Heart right ventricle (tissue), 16 donors: ENCODE measurements at regions not wholly inside any gene's neighbourhood (a gene's known extent, or its start where the extent isn't known, plus 50 kb on each side); places are given as distances from the start of the nearest gene placed in this dataset.

Source experiments
- ATAC-seq, 8 donors: fragments of 200-7000 bp; cut with Tn5 transposase; one replicate each; pipeline ENCODE4 v1.9.1; 2020; ENCODE audit warnings: mild to moderate bottlenecking in 8 of 8, moderate library complexity in 8 of 8, moderate number of reproducible peaks in 1 of 8
- DNase-seq, 2 donors: peaks; one replicate each; pipeline ENCODE4 v3.0.0-alpha.2; 2020
- H3K27ac ChIP-seq, 10 donors: fragments of 200-600 bp; sonication (generic) in 2 of 10; one replicate each; pipeline versions ENCODE4 v1.5.0 to v1.8.0; 2020 to 2022; ENCODE audit warnings: mild to moderate bottlenecking in 3 of 10
- H3K27me3 ChIP-seq, 7 donors: fragments of 200-600 bp; one replicate each; pipeline ENCODE4 v1.8.0; 2021 to 2022; ENCODE audit warnings: mild to moderate bottlenecking in 2 of 7
- H3K36me3 ChIP-seq, 9 donors: fragments of 200-600 bp; sonication (generic) in 1 of 9; one replicate each; pipeline versions ENCODE4 v1.5.0 to v1.8.0; 2020 to 2022; ENCODE audit warnings: mild to moderate bottlenecking in 2 of 9
- H3K4me1 ChIP-seq, 9 donors: fragments of 200-600 bp; sonication (generic) in 1 of 9; one replicate each; pipeline versions ENCODE4 v1.5.0 to v1.8.0; 2020 to 2022; ENCODE audit warnings: mild to moderate bottlenecking in 4 of 9
- H3K4me3 ChIP-seq, 10 donors: fragments of 200-600 bp; sonication (generic) in 2 of 10; one replicate each; pipeline versions ENCODE4 v1.5.0 to v1.8.0; 2020 to 2022; ENCODE audit warnings: mild to moderate bottlenecking in 7 of 10, moderate library complexity in 2 of 10
- H3K9me3 ChIP-seq, 11 donors: fragments of 200-600 bp in 10 of 11; sonication (generic) in 2 of 11; one replicate each; pipeline versions ENCODE4 v1.5.0 to v1.8.0; 2013 to 2022; ENCODE audit warnings: mild to moderate bottlenecking in 2 of 11, control low read depth in 1 of 11, moderate library complexity in 1 of 11
- WGBS, 2 donors: extraction: QIAGEN DNeasy Blood & Tissue Kit; methylation state at CpG; one replicate each; pipeline ENCODE4 v1.1.7; 2013; ENCODE audit warnings: inconsistent platforms in 1 of 2; 5-methylcytosine and 5-hydroxymethylcytosine counted together
- intact Hi-C, 10 donors: fragments of 100-400 bp; cut with DNase I; formaldehyde crosslinking; loops; one replicate each; pipeline versions ENCODE4 v1.11.1 to v1.14.2; 2022
- TF ChIP-seq, protein P1 (sequence below), 9 donors: fragments of 200-600 bp; sonication (generic) in 2 of 9; IDR thresholded peaks; one replicate each; pipeline versions ENCODE4 v1.5.0 to v1.8.0; 2021 to 2022; ENCODE audit warnings: antibody characterized with exemption in 9 of 9, mild to moderate bottlenecking in 5 of 9, moderate library complexity in 1 of 9
- donor health status: Arrhythmogenic right ventricular cardiomyopathy.
- donor health status: ischemic (EF 13 %, LVEDD 7.1; RV severe dilation, severe dysfunction).
- donor health status: healthy with polysubstance abuse.
- donor health status: DM: no; HTN: yes; CAD: no.
- donor health status: DM: no; HTN: no; CAD: no.
- donor health status: ischemic (EF 25% LVEDD 6.9; RV normal size, moderate dysfunction).
- donor health status: ischemic (EF 25% LVEDD 5.7; RV mildly dilated, moderate dysfunction).
- donor health status: healthy.
- donor health status: DM: yes; HTN: yes; CAD: no.
- donor health status: Ischemic cardiomyopathy.
- donor health status: ischemic (EF 35%, LVEDD 5.7; RV mildly dilated, moderate dysfunction).
- donor health status: nonischemic (EF 11% LVEDD 7.7; RV severe dilation, severe dysfunction).
- donor health status: DM: yes; HTN: yes; CAD: no.
- donor health status: PGD.
- donor health status: ischemic (EF 29% LVEDD 5.4; RV normal size, mild dysfunction).
- donor health status: nonischemic (EF 23%, LVEDD 6.1; RV moderate dilation, normal function).

GRCh38 chr2:128545829-128546228 lies 227.2 kb upstream of the HS6ST1 start:
- DNase-seq (no peak), ATAC-seq (no peak)
- 96 to 97% methylated on average over 7 of the region's 7 CpGs for WGBS, 2 donors
- no peaks in the 10 kb centered on the region for H3K9me3 ChIP-seq
- no peaks in the 10 kb centered on the region for H3K27me3 ChIP-seq
- no peaks in the 10 kb centered on the region for H3K36me3 ChIP-seq
- peaks cover 0 to 3% (median 0%) of the 10 kb centered on the region in 9 donors for H3K4me1 ChIP-seq
- TF ChIP-seq, protein P1, sequence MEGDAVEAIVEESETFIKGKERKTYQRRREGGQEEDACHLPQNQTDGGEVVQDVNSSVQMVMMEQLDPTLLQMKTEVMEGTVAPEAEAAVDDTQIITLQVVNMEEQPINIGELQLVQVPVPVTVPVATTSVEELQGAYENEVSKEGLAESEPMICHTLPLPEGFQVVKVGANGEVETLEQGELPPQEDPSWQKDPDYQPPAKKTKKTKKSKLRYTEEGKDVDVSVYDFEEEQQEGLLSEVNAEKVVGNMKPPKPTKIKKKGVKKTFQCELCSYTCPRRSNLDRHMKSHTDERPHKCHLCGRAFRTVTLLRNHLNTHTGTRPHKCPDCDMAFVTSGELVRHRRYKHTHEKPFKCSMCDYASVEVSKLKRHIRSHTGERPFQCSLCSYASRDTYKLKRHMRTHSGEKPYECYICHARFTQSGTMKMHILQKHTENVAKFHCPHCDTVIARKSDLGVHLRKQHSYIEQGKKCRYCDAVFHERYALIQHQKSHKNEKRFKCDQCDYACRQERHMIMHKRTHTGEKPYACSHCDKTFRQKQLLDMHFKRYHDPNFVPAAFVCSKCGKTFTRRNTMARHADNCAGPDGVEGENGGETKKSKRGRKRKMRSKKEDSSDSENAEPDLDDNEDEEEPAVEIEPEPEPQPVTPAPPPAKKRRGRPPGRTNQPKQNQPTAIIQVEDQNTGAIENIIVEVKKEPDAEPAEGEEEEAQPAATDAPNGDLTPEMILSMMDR (IDR thresholded peaks at IDR 0.05) = no peak
- H3K4me3 ChIP-seq = no peak overlapping the region
- no peak overlapping the region for H3K27ac ChIP-seq
- intact Hi-C loops = no loop called here

- no peak overlapping the region for H3K27ac ChIP-seq
- no peaks in the 10 kb centered on the region for H3K27me3 ChIP-seq
- no peak overlapping the region for H3K4me3 ChIP-seq
- WGBS, 2 donors = 69 to 74% methylated on average over 3 of the region's 3 CpGs
- TF ChIP-seq, protein P1 (IDR thresholded peaks at IDR 0.05) = no peak
- H3K4me1 ChIP-seq = peaks cover 0 to 7% (median 0%) of the 10 kb centered on the region in 9 donors
- no peak for DNase-seq
- intact Hi-C loops = no loop called here
- no peak for ATAC-seq
- H3K9me3 ChIP-seq = no peaks in the 10 kb centered on the region
- no peaks in the 10 kb centered on the region for H3K36me3 ChIP-seq
These were observed 229.0 kb upstream of the HS6ST1 start for GRCh38 chr2:128547667-128548066.

GRCh38 chr2:128548461-128548891 lies 229.8 kb upstream of the HS6ST1 start:
- DNase-seq = no peak
- no peaks in the 10 kb centered on the region for H3K27me3 ChIP-seq
- peaks cover 0 to 11% (median 0%) of the 10 kb centered on the region in 9 donors for H3K4me1 ChIP-seq
- intact Hi-C loops = no loop called here
- TF ChIP-seq, protein P1 (IDR thresholded peaks at IDR 0.05) = no peak
- H3K36me3 ChIP-seq = no peaks in the 10 kb centered on the region
- 93 to 96% methylated on average over 9 of the region's 9 CpGs for WGBS, 2 donors
- no peak overlapping the region for H3K27ac ChIP-seq
- H3K4me3 ChIP-seq = no peak overlapping the region
- ATAC-seq = no peak
- H3K9me3 ChIP-seq = no peaks in the 10 kb centered on the region

DNA sequence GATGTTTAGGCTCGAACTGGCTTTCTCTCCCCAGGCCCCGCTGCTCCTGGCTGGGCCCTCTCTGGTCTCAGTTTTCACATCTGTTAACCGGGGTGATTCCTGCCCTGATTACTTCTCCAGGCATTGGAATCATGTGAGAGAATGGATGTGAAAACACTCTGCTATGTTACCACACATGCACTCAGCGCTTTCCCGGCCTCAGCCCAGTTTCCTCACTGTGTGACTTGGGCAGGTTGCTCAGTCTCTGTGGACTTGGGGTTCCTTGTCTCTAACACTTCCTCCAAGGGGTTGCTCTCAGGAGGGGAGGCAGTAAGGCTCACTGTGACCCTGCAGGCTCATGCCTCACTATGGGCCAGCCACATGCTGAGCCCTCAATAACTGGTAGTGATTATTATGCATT lies 230.4 kb upstream of the HS6ST1 start:
- Histone ChIP-seq H3K9me3 (no peaks in the 10 kb centered on the region), H3K36me3 (no peaks in the 10 kb centered on the region), H3K27me3 (no peaks in the 10 kb centered on the region), H3K27ac (no peak overlapping the region), H3K4me3 (no peak overlapping the region), H3K4me1 (peaks cover 0 to 11% (median 0%) of the 10 kb centered on the region in 9 donors)
- TF ChIP-seq, protein P1 (IDR thresholded peaks at IDR 0.05) = no peak
- DNase-seq = no peak
- ATAC-seq = no peak
- intact Hi-C loops = no loop called here
- 92 to 94% methylated on average over 5 of the region's 5 CpGs for WGBS, 2 donors
